Stimulated activated CD8-positive, alpha-beta memory T cell treated with anti-CD3 and anti-CD28 coated beads, Interleukin-4, amount 100 ng/mL, for 4 hours (primary cell): ENCODE measurements at regions not wholly inside any gene's neighbourhood (a gene's known extent, or its start where the extent isn't known, plus 50 kb on each side); places are given as distances from the start of the nearest gene placed in this dataset.

Source experiments
- DNase-seq, 2 donors: peaks; one replicate each; pipeline ENCODE4 v3.0.0-alpha.2; 2020; ENCODE audit warnings: low read depth in 2 of 2, low spot score in 1 of 2

GRCh38 chr3:150074277-150074676 is 103.6 kb upstream of the PFN2 start:
- no peak for DNase-seq

GRCh38 chr3:150073513-150073912 is 102.8 kb upstream of the PFN2 start:
- no peak for DNase-seq

GRCh38 chr3:150073031-150073430 is 102.3 kb upstream of the PFN2 start:
- DNase-seq: no peak

- DNase-seq: no peak
Measured at GRCh38 chr3:150072576-150072975, 101.9 kb upstream of the PFN2 start.

GRCh38 chr3:150070271-150070670 is 99.6 kb upstream of the PFN2 start:
- DNase-seq: no peak

DNA sequence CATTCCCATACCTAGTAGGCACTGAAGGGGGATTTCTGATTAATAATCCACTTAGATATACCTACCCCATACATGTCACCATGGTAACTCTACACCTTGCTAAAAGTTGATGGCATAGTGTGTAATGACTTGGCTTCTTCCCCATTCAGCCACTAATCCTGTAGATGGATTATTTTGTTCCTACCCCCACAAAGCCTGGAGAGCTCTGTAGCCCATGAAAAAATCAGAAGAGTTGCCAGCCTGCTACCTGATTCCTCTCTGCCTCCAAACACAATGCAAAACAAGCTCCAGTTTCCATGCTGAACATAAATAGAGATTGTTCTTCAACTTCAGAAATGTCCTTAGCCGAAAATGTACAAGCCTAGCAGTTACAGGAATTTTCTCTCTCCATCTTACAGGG is 98.9 kb upstream of the PFN2 start:
- no peak for DNase-seq

DNA sequence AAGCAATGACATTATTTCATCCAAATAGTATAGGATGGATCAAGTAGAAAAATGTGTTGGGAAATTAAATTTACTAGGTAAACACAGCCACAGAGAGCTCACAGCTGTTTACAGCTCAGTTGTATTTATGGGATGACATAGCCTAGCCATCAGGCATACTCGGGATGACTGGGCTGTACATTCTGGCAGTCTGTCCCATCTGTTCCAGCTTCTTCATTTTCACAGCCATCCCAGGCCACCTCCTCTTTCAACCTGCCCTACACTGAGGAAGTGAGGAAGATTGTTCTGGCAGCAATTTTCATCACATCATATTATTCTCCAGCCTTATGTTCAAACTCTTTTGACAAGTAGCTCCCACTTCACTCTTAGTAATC is 98.4 kb upstream of the PFN2 start:
- no peak for DNase-seq

- no peak for DNase-seq
Measured at GRCh38 chr3:150068440-150069153, 97.9 kb upstream of the PFN2 start.

DNA sequence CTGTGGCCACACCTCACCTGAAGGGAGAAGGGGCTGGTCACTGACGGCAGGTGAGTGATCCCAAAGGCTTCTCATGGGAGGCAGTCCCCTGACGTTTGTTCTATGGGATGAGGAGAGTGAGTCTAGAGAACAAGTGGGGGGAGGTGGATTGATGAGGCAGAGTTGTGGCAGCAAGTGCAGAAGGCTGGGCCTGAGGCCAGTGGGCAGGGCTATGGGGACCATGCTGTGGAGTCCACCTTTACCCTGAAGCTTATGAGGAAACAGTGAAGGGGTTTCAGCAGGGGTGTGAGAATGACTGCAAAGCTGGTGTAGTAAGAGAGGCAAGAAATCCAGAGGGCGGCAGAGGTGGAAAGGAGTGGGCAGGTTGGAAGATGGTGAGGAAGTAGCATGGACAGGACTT is 96.9 kb upstream of the PFN2 start:
- no peak for DNase-seq

DNA sequence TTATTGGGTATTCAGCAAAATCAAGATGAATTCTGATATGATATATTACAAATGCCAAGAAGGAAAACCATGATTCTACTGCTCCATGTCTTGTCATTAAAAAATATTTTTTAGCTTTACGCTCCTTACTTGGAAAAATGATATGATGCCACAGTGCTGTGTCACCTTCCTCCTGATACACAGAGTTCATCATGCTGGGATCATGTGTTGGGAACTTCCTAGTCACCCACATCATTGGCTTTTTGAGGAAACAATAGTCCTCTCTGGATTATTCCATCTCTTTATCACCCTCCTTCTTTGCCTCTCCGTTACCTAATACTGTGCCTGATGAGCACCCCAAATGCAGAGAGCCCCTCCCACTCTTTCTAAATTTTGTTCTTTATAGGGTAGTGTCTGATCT is 94.3 kb upstream of the PFN2 start:
- no peak for DNase-seq

GRCh38 chr3:150063237-150063636 is 92.5 kb upstream of the PFN2 start:
- DNase-seq: no peak

- DNase-seq: no peak
Measured at GRCh38 chr3:150062492-150062891, 91.8 kb upstream of the PFN2 start.

- DNase-seq: no peak
Measured at GRCh38 chr3:150061288-150062024, 90.8 kb upstream of the PFN2 start.

DNA sequence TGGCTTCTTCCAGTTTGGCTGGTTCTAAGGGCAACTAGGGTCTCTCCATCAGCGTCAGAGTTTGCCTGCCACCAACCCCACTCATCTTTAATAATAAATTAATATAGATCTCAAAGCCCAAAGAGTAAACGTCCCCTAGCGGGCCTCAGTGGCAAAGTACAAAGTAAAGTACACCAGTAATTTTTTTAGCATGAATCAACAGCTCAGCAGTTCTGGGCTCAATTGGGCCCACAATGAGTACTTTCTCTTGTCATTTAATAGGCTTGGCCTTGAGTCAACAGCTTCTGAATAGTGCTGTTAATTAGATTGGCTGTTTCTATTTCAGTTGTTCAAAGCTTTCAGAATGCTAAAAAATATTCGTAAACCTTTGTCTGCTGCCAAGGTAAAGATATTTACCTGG is 89.0 kb upstream of the PFN2 start:
- DNase-seq: no peak

DNA sequence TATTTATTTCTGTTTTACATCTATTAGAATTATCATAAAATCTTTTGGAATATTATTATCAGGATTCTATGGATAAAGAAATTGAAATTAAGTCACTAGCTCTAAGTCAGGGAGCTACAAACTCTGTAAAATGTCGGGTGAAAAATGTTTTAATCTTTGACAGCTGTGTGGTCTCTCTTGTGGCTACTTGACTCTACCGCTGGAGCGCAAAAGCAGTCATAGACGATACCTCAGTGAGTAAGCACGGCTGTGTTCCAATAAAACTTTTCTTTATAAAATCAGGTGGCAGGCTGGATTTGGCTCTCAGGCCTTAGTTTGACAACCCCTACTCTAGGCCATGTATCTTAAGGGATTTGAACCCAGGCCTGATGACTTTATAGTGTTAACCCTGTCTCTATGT is 88.5 kb upstream of the PFN2 start:
- DNase-seq: no peak

GRCh38 chr3:150057227-150057626 is 86.5 kb upstream of the PFN2 start:
- no peak for DNase-seq

DNA sequence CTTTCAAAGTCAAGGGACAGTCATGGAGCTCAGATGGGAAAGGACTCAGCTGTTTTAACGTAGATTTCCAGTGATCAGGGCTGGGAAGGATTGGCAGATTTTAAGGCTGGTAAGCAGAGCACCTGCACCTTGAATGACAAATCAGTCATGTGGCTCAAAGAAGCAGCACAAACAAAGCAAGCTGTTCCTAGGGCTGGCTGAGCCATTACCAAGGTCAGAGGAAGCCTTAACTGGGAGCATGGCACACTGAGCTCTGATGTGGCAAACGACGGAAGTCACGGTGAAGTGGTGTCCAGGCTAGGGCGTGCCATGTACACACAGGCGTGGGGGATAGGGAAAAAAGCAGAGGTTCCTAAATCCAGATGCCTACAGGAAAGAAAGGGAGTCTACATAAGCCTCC is 84.6 kb upstream of the PFN2 start:
- no peak for DNase-seq

DNA sequence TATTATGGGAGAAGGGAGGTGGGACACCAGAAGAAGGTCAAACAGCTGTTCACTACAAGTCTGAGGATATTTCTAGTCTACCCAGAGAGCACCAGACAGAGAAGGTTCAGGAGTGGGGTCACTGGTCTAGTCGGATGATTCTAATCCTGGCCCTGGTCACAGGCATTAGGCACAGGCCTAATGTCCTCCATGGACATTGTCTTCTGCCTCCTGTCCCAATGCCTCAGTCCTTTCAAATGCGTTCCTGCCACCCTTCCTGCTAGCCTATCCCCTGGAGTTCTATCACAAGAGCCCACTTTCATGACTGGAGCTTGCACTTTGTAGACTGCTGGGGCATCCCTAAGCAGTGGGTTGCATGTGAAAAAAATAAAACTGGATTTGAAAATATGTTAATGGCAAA is 83.9 kb upstream of the PFN2 start:
- DNase-seq: no peak

GRCh38 chr3:150050510-150050909 is 79.8 kb upstream of the PFN2 start:
- DNase-seq: no peak

DNA sequence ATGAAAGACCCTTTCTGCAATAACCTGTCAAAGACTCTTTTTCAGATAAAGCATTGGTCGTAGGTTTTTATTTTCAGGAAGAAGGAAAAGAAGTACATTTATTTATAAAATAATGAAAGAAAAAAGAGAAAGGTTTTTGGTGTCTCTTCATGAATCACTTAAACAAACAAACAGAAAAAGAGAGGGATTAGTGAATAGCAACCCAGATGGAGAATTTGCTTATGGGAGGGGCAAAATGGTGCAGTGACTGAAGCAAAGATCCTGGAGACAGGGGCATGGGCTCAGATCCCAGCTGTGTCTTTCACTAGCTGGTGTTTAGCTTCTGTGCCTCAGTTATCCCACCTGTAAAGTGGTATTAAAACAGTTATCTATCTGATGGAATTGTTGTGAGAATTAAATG is 78.6 kb upstream of the PFN2 start:
- no peak for DNase-seq

DNA sequence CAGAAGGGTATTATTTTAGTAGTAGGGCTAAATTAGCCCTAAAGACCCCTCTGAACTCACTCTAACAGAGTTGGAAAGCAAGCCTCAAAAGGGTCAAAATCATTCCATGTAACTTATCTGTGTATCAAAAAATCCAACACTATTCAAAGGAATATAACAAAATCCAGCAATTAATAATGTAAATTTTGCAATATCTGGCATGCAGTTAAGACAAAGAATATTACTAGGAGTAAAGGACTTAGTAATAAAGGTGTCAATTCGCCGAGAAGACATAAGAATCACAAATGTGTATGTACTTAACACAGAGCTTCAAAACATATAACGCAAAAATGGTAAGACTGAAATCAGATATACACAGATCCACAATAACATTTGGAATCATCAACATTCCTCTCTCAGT is 71.2 kb upstream of the PFN2 start:
- no peak for DNase-seq

- no peak for DNase-seq
Measured at GRCh38 chr3:150040097-150040496, 69.4 kb upstream of the PFN2 start.

DNA sequence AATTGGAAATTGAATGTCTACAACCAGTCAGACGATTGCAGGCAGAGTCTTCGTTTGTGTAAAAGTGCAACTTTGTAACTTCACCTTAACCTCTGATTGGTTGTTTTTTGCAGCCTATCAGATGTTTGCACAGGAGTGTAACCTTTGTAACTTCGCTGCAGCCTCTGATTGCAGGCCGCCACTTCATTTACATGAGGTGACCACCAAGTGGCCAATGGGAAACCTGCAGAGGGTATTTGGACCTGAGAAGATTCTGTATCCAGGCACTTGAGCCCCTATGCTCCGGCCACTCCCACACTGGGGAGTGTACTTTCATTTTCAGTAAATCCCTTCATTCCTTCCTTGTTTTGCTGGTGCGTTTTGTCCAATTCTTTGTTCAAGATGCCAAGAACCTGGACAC is 68.1 kb upstream of the PFN2 start:
- DNase-seq: no peak
